Nephron (organoid): ENCODE measurements at regions not wholly inside any gene's neighbourhood (a gene's known extent, or its start where the extent isn't known, plus 50 kb on each side); places are given as distances from the start of the nearest gene placed in this dataset.

Source experiments
- H3K27ac Mint-ChIP-seq, 3 experiments: 2 replicates each; pipeline ENCODE4 v1.8.0; 2020; ENCODE audit warnings: mixed read lengths in 3 of 3, mild to moderate bottlenecking in 2 of 3, moderate library complexity in 1 of 3
- H3K27me3 Mint-ChIP-seq: 2 replicates; pipeline ENCODE4 v1.8.0; 2021; ENCODE audit warnings: low read depth, mild to moderate bottlenecking, moderate library complexity, mixed read lengths
- H3K36me3 Mint-ChIP-seq: 2 replicates; pipeline ENCODE4 v1.8.0; 2020; ENCODE audit warnings: low read depth, mixed read lengths
- H3K4me1 Mint-ChIP-seq: 2 replicates; pipeline ENCODE4 v1.8.0; 2020; ENCODE audit warnings: mixed read lengths
- H3K4me3 Mint-ChIP-seq, 3 experiments: 2 replicates each; pipeline ENCODE4 v1.8.0; 2020; ENCODE audit warnings: mild to moderate bottlenecking in 3 of 3, mixed read lengths in 3 of 3, moderate library complexity in 2 of 3
- H3K9me3 Mint-ChIP-seq: 2 replicates; pipeline ENCODE4 v1.8.0; 2020; ENCODE audit warnings: mixed read lengths
- TF ChIP-seq, protein P1 (sequence below), 3 experiments: fragments of 200-600 bp; sonication (generic); IDR thresholded peaks; one replicate each; pipeline ENCODE4 v1.5.0; 2021; ENCODE audit warnings: antibody characterized with exemption in 3 of 3; ENCODE audit not compliant: unreplicated experiment in 3 of 3

DNA sequence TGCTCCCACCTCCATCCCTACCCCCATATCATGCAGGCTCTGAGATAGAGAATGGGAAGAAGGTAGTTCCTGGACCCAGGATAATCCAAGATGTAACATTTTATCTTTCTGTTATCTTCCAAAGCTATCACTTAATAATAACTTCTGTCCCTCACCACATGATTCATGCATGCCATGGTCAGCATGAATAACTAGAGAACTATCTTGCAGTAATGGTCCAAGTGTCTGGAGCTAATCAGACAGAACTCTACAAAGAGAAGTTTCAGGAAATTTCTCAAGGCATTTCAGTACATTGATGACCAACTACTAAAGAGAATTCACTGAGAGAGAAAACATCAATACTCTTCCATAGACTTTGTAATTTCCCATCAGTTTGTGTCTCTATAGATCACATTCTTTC, 1469.7 kb upstream of the PIK3C3 start:
- H3K9me3 Mint-ChIP-seq = no peaks in the 10 kb centered on the region
- no peaks in the 10 kb centered on the region for H3K36me3 Mint-ChIP-seq
- H3K27me3 Mint-ChIP-seq = no peaks in the 10 kb centered on the region
- no peaks in the 10 kb centered on the region for H3K4me1 Mint-ChIP-seq
- TF ChIP-seq, protein P1, sequence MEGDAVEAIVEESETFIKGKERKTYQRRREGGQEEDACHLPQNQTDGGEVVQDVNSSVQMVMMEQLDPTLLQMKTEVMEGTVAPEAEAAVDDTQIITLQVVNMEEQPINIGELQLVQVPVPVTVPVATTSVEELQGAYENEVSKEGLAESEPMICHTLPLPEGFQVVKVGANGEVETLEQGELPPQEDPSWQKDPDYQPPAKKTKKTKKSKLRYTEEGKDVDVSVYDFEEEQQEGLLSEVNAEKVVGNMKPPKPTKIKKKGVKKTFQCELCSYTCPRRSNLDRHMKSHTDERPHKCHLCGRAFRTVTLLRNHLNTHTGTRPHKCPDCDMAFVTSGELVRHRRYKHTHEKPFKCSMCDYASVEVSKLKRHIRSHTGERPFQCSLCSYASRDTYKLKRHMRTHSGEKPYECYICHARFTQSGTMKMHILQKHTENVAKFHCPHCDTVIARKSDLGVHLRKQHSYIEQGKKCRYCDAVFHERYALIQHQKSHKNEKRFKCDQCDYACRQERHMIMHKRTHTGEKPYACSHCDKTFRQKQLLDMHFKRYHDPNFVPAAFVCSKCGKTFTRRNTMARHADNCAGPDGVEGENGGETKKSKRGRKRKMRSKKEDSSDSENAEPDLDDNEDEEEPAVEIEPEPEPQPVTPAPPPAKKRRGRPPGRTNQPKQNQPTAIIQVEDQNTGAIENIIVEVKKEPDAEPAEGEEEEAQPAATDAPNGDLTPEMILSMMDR (IDR thresholded peaks at IDR 0.05; ENCODE audit: unreplicated experiment in 3 of 3) = no peak
- H3K27ac Mint-ChIP-seq = no peak overlapping the region
- no peak overlapping the region for H3K4me3 Mint-ChIP-seq

- H3K27me3 Mint-ChIP-seq = peaks cover 3% of the 10 kb centered on the region
- H3K4me3 Mint-ChIP-seq = no peak overlapping the region
- H3K36me3 Mint-ChIP-seq = no peaks in the 10 kb centered on the region
- H3K27ac Mint-ChIP-seq = no peak overlapping the region
- H3K9me3 Mint-ChIP-seq = no peaks in the 10 kb centered on the region
- no peaks in the 10 kb centered on the region for H3K4me1 Mint-ChIP-seq
- TF ChIP-seq, protein P1 (IDR thresholded peaks at IDR 0.05; ENCODE audit: unreplicated experiment in 3 of 3) = no peak
Measured at GRCh38 chr18:40473221-40474029, 1481.6 kb upstream of the PIK3C3 start.

GRCh38 chr18:40470723-40471122, 1484.3 kb upstream of the PIK3C3 start:
- Mint-ChIP-seq H3K4me1 (no peaks in the 10 kb centered on the region), H3K36me3 (no peaks in the 10 kb centered on the region), H3K27ac (no peak overlapping the region), H3K4me3 (no peak overlapping the region), H3K27me3 (peaks cover 3% of the 10 kb centered on the region), H3K9me3 (no peaks in the 10 kb centered on the region)
- TF ChIP-seq, protein P1 (IDR thresholded peaks at IDR 0.05; ENCODE audit: unreplicated experiment in 3 of 3) = no peak

GRCh38 chr18:40469851-40470250, 1485.2 kb upstream of the PIK3C3 start:
- TF ChIP-seq, protein P1 (IDR thresholded peaks at IDR 0.05; ENCODE audit: unreplicated experiment in 3 of 3) = no peak
- no peak overlapping the region for H3K4me3 Mint-ChIP-seq
- H3K4me1 Mint-ChIP-seq = no peaks in the 10 kb centered on the region
- H3K27ac Mint-ChIP-seq = no peak overlapping the region
- peaks cover 3% of the 10 kb centered on the region for H3K27me3 Mint-ChIP-seq
- H3K9me3 Mint-ChIP-seq = no peaks in the 10 kb centered on the region
- H3K36me3 Mint-ChIP-seq = no peaks in the 10 kb centered on the region

- H3K4me1 Mint-ChIP-seq = no peaks in the 10 kb centered on the region
- TF ChIP-seq, protein P1 (IDR thresholded peaks at IDR 0.05; ENCODE audit: unreplicated experiment in 3 of 3) = no peak
- no peak overlapping the region for H3K27ac Mint-ChIP-seq
- no peaks in the 10 kb centered on the region for H3K36me3 Mint-ChIP-seq
- peaks cover 2% of the 10 kb centered on the region for H3K27me3 Mint-ChIP-seq
- no peaks in the 10 kb centered on the region for H3K9me3 Mint-ChIP-seq
- H3K4me3 Mint-ChIP-seq = no peak overlapping the region
Measured at GRCh38 chr18:40469316-40469715, 1485.7 kb upstream of the PIK3C3 start.

GRCh38 chr18:40464032-40464431, 1491.0 kb upstream of the PIK3C3 start:
- TF ChIP-seq, protein P1 (IDR thresholded peaks at IDR 0.05; ENCODE audit: unreplicated experiment in 3 of 3) = no peak
- Mint-ChIP-seq H3K9me3 (peaks cover 3% of the 10 kb centered on the region), H3K4me3 (no peak overlapping the region), H3K4me1 (no peaks in the 10 kb centered on the region), H3K36me3 (no peaks in the 10 kb centered on the region), H3K27ac (no peak overlapping the region), H3K27me3 (no peaks in the 10 kb centered on the region)
